GM23338 (cell line): ENCODE measurements at regions not wholly inside any gene's neighbourhood (a gene's known extent, or its start where the extent isn't known, plus 50 kb on each side); places are given as distances from the start of the nearest gene placed in this dataset.
"Not testable (repeated sequence)": the region's sequence is repeated elsewhere in the genome, so short reads cannot be mapped to it uniquely, and the experiment has no call there.

Experiments
- ATAC-seq: fragments of 200-7000 bp; cut with Tn5 transposase; 3 replicates; pipeline ENCODE4 v1.9.1; 2020
- DNase-seq: peaks from one replicate; pipeline ENCODE4 v3.0.0-alpha.2; 2015; ENCODE audit warnings: low spot score
- H2AFZ ChIP-seq: fragments of 200-600 bp; sonication (generic); 2 replicates; pipeline ENCODE4 v1.8.0; 2016; ENCODE audit warnings: antibody characterized with exemption, mild to moderate bottlenecking, moderate library complexity
- H3F3A ChIP-seq: fragments of 200-600 bp; sonication (generic); replicated peaks from 2 replicates; pipeline ENCODE4 v1.8.0; 2017; ENCODE audit warnings: antibody characterized with exemption, mixed run types, low read depth
- H3K27ac ChIP-seq: fragments of 200-600 bp; sonication (generic); 2 replicates; pipeline ENCODE4 v1.6.1; 2016; ENCODE audit warnings: low read depth
- H3K27me3 ChIP-seq: fragments of 200-600 bp; sonication (generic); 2 replicates; pipeline ENCODE4 v1.8.0; 2016; ENCODE audit warnings: mild to moderate bottlenecking, mixed run types, moderate library complexity; ENCODE audit not compliant: insufficient read depth
- H3K36me3 ChIP-seq: fragments of 200-600 bp; sonication (generic); 2 replicates; pipeline ENCODE4 v1.8.0; 2016; ENCODE audit warnings: mild to moderate bottlenecking; ENCODE audit not compliant: insufficient read depth
- H3K4me1 ChIP-seq: fragments of 200-600 bp; sonication (generic); 2 replicates; pipeline ENCODE4 v1.8.0; 2016; ENCODE audit warnings: mild to moderate bottlenecking, moderate library complexity; ENCODE audit not compliant: insufficient read depth
- H3K4me2 ChIP-seq: fragments of 200-600 bp; sonication (generic); 2 replicates; pipeline ENCODE4 v1.7.1; 2017; ENCODE audit warnings: mixed run types
- H3K4me3 ChIP-seq: fragments of 200-600 bp; sonication (generic); 2 replicates; pipeline ENCODE4 v1.6.1; 2016; ENCODE audit warnings: mixed run types
- H3K79me2 ChIP-seq: fragments of 200-600 bp; sonication (generic); replicated peaks from 2 replicates; pipeline ENCODE4 v1.8.0; 2017; ENCODE audit warnings: mild to moderate bottlenecking; ENCODE audit not compliant: insufficient read depth
- H3K9me2 ChIP-seq: fragments of 200-600 bp; sonication (generic); 2 replicates; pipeline ENCODE4 v1.8.0; 2017; ENCODE audit not compliant: insufficient read depth
- H4K20me1 ChIP-seq: fragments of 200-600 bp; sonication (generic); replicated peaks from 2 replicates; pipeline ENCODE4 v1.8.0; 2017; ENCODE audit warnings: mild to moderate bottlenecking; ENCODE audit not compliant: insufficient read depth
- H3K27ac Mint-ChIP-seq: 2 replicates; pipeline ENCODE4 v1.8.0; 2020; ENCODE audit warnings: inconsistent platforms, mild to moderate bottlenecking, moderate library complexity, mixed read lengths
- H3K27me3 Mint-ChIP-seq: 3 replicates; pipeline ENCODE4 v1.8.0; 2022; ENCODE audit warnings: low read depth, mild to moderate bottlenecking, moderate library complexity, mixed read lengths, inconsistent platforms; ENCODE audit not compliant: insufficient read depth, poor library complexity
- H3K36me3 Mint-ChIP-seq: 3 replicates; pipeline ENCODE4 v1.8.0; 2021; ENCODE audit warnings: low read depth, mild to moderate bottlenecking, inconsistent platforms, moderate library complexity, mixed read lengths
- H3K4me1 Mint-ChIP-seq: 3 replicates; pipeline ENCODE4 v1.8.0; 2020; ENCODE audit warnings: mild to moderate bottlenecking, inconsistent platforms, mixed read lengths
- H3K4me3 Mint-ChIP-seq: 3 replicates; pipeline ENCODE4 v1.8.0; 2021; ENCODE audit warnings: moderate library complexity, mild to moderate bottlenecking, inconsistent platforms, mixed read lengths
- H3K9me3 Mint-ChIP-seq: 3 replicates; pipeline ENCODE4 v1.8.0; 2020; ENCODE audit warnings: moderate library complexity, mild to moderate bottlenecking, inconsistent platforms, mixed read lengths

GRCh38 chr10:87416892-87417291 is 59.3 kb downstream of the NUTM2D start:
- not testable (repeated sequence) for H3K79me2 ChIP-seq, H2AFZ ChIP-seq, DNase-seq, H3K9me3 Mint-ChIP-seq, H3K27ac Mint-ChIP-seq, H3K9me2 ChIP-seq, H3K27ac ChIP-seq, H3K4me3 Mint-ChIP-seq, H3K4me1 Mint-ChIP-seq, H3K4me1 ChIP-seq, H3F3A ChIP-seq, H3K27me3 Mint-ChIP-seq, H3K36me3 Mint-ChIP-seq, H3K36me3 ChIP-seq, H4K20me1 ChIP-seq, H3K27me3 ChIP-seq, H3K4me3 ChIP-seq, ATAC-seq, H3K4me2 ChIP-seq

DNA sequence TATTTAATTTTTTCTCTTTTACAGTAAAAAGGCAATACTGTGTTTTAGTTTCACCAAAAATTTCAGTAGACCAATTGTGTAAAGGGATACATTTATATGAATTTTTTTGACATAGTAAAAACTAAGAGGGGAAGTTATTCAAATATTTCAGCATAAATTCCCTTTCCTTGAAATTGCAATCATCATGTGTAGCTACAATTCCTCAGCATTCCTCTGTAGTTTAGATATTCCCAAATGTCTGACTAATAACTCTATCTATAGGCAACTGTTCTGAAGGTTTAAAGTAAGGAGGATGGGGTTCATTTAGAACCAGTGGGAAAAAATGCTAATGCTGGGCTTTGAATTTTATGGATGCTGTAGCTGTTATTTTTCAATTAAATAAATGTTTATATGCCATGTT is 65.1 kb downstream of the NUTM2D start:
- H3K79me2 ChIP-seq, H3K4me1 ChIP-seq, H4K20me1 ChIP-seq, H3K9me3 Mint-ChIP-seq, H3K27me3 Mint-ChIP-seq, H3K27me3 ChIP-seq, ATAC-seq, H3K9me2 ChIP-seq, H3F3A ChIP-seq, H3K36me3 ChIP-seq, H2AFZ ChIP-seq, H3K27ac ChIP-seq, H3K4me1 Mint-ChIP-seq, DNase-seq, H3K27ac Mint-ChIP-seq, H3K4me3 ChIP-seq, H3K4me3 Mint-ChIP-seq, H3K4me2 ChIP-seq, H3K36me3 Mint-ChIP-seq: not testable (repeated sequence)

- H3K9me2 ChIP-seq, ATAC-seq, H3K27ac ChIP-seq, H3K9me3 Mint-ChIP-seq, H3K36me3 Mint-ChIP-seq, H4K20me1 ChIP-seq, H3K4me3 Mint-ChIP-seq, H3K4me1 Mint-ChIP-seq, H3F3A ChIP-seq, H3K27me3 Mint-ChIP-seq, H3K27me3 ChIP-seq, H3K27ac Mint-ChIP-seq, H3K4me3 ChIP-seq, H3K4me2 ChIP-seq, H3K4me1 ChIP-seq, H3K79me2 ChIP-seq, H2AFZ ChIP-seq, H3K36me3 ChIP-seq, DNase-seq: not testable (repeated sequence)
Measured at GRCh38 chr10:87424697-87425373, 67.3 kb downstream of the NUTM2D start.

- H3K9me3 Mint-ChIP-seq, H4K20me1 ChIP-seq, H3K27me3 ChIP-seq, H3K36me3 ChIP-seq, H3K9me2 ChIP-seq, H3K36me3 Mint-ChIP-seq, H3K4me3 ChIP-seq, H3K27me3 Mint-ChIP-seq, DNase-seq, H2AFZ ChIP-seq, H3K4me1 ChIP-seq, H3K4me1 Mint-ChIP-seq, H3F3A ChIP-seq, ATAC-seq, H3K79me2 ChIP-seq, H3K4me3 Mint-ChIP-seq, H3K27ac ChIP-seq, H3K4me2 ChIP-seq, H3K27ac Mint-ChIP-seq: not testable (repeated sequence)
Measured at GRCh38 chr10:87433836-87434235, 70.9 kb upstream of the MINPP1 start.

DNA sequence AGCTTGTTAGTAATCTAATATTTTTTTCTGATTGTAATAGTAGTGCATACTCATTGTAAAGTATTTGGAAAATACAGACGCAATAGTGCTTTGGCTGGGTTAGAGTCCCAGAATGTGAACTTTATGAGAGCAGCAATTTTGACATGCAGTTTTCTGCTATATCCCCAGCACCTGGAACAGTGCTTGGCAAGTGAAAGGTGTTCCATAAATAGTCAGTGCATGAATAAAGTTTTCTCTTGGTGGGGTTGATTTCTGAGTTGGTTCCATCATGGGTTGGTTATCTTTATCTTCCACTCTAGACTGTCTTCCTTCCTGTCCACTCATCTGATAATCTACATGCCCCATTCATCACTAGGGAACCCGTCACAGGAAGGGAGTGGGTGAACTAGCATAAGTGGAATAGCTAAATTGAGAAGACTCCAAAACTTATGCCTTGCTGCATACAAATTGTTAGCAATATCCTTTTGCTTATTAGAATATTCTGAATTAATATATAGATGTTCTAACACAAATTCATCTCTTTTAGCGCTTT is 69.3 kb upstream of the MINPP1 start:
- H3K4me3 Mint-ChIP-seq, H3K4me1 Mint-ChIP-seq, ATAC-seq, H3K36me3 ChIP-seq, H3K27ac ChIP-seq, H3K4me1 ChIP-seq, H3K27me3 ChIP-seq, H3K27ac Mint-ChIP-seq, H4K20me1 ChIP-seq, H3F3A ChIP-seq, H3K9me3 Mint-ChIP-seq, H3K4me2 ChIP-seq, H3K4me3 ChIP-seq, H3K36me3 Mint-ChIP-seq, H2AFZ ChIP-seq, H3K9me2 ChIP-seq, H3K27me3 Mint-ChIP-seq, DNase-seq, H3K79me2 ChIP-seq: not testable (repeated sequence)
